ENCODE measurements at regions not wholly inside any gene's neighbourhood (a gene's known extent, or its start where the extent isn't known, plus 50 kb on each side); places are given as distances from the start of the nearest gene placed in this dataset.

DNA sequence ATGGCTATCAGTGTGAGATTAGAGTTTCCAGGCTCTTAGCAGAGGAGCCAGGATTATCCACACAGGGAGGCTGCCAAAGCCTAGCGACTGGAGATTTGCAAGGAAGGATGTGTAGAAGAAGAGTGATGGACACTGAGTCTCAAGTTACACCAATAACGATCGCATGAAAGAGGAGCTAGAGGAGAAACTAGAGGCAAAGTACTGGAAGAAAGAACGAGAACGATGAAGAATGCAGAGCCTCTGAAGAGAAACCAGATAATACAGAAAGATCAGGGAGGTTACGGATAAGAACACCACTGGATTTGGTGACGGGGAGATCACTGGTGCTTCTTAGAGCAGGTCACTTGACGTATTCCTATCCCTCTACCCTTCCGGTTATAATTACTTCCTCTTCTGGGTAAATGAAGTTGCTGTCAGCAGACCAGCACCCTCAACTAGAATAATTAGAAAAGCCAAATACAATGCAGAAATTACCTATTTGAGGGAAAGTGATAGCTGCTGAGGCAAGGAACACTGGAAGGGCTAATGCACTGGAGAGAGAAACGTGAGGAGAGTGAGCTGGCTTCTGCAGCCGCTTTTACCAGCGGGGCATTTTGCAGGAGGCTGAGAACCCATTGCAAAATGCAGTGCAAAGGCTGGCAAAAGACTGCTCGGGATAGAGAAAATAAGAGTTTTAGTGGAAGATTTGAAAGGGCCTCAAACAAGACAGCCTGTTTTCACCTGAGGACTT lies 93.1 kb upstream of the HIF1A start:
- Histone ChIP-seq H3K27me3 (replicated peaks in 2 of 5; ENCODE audit: control insufficient read depth in 4 of 5, insufficient read depth in 5 of 5, low read length in 4 of 5) (no peaks in the 10 kb centered on the region), H3K9me3 (ENCODE audit: control extremely low read depth in 1 of 5, control insufficient read depth in 4 of 5, insufficient read depth in 2 of 5, low read depth in 1 of 5, low read length in 4 of 5) (peaks cover 0 to 1% (median 0%) of the 10 kb centered on the region in 5 experiments), H3K27ac (ENCODE audit: insufficient read depth in 1 of 2, low read depth in 1 of 2, low read length in 2 of 2, poor library complexity in 1 of 2, severe bottlenecking in 2 of 2) (no peak overlapping the region), H3K36me3 (ENCODE audit: control insufficient read depth in 4 of 4, insufficient read depth in 4 of 4, low read length in 3 of 4) (no peaks in the 10 kb centered on the region), H3K4me1 (ENCODE audit: control extremely low read depth in 1 of 4, control insufficient read depth in 4 of 4, insufficient read depth in 4 of 4, low read length in 3 of 4) (peaks cover 12 to 26% (median 22%) of the 10 kb centered on the region in 4 experiments), H3K4me3 (ENCODE audit: control insufficient read depth in 1 of 7, extremely low read depth in 1 of 7, insufficient read depth in 4 of 7, low read depth in 2 of 7, low read length in 6 of 7) (no peak overlapping the region)
- ChIA-PET CTCF (interaction anchor here (0.9 to 1.2 kb wide), 3 partner anchors 9 to 96 kb away, joined by 3 read pairs; no protein-coding TSS in a partner anchor), POLR2A (no interaction called here)
- peak in 2 of 3 donors; percentile 35 to 59 for DNase-seq
- 81% methylated on average over 11 of the region's 13 CpGs for WGBS (ENCODE audit: insufficient coverage)

DNA sequence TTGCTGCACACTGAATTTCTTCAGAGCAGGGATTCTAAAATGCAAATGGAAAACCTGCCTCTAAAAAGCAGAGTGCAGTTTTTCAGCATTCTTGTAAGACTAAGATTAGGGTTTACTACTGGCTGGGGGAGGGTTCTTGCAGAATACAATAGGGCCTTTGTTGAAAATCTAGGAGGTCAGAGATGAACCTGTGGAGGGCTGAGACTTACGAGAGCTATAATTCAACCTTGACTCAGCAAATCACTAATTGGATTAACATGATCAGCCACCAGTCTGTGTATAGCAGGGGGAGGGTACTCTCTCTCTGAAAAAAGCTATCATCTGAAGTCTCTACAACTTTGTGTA lies 92.6 kb upstream of the HIF1A start:
- Histone ChIP-seq H3K4me1 (ENCODE audit: control extremely low read depth in 1 of 4, control insufficient read depth in 4 of 4, insufficient read depth in 4 of 4, low read length in 3 of 4) (peaks cover 16 to 31% (median 22%) of the 10 kb centered on the region in 4 experiments), H3K4me3 (ENCODE audit: control insufficient read depth in 1 of 7, extremely low read depth in 1 of 7, insufficient read depth in 4 of 7, low read depth in 2 of 7, low read length in 6 of 7) (no peak overlapping the region), H3K9me3 (ENCODE audit: control extremely low read depth in 1 of 5, control insufficient read depth in 4 of 5, insufficient read depth in 2 of 5, low read depth in 1 of 5, low read length in 4 of 5) (peaks cover 0 to 1% (median 0%) of the 10 kb centered on the region in 5 experiments), H3K36me3 (ENCODE audit: control insufficient read depth in 4 of 4, insufficient read depth in 4 of 4, low read length in 3 of 4) (no peaks in the 10 kb centered on the region), H3K27me3 (replicated peaks in 2 of 5; ENCODE audit: control insufficient read depth in 4 of 5, insufficient read depth in 5 of 5, low read length in 4 of 5) (no peaks in the 10 kb centered on the region), H3K27ac (ENCODE audit: insufficient read depth in 1 of 2, low read depth in 1 of 2, low read length in 2 of 2, poor library complexity in 1 of 2, severe bottlenecking in 2 of 2) (no peak overlapping the region)
- WGBS (ENCODE audit: insufficient coverage), result 60% methylated on average over 1 of the region's 1 CpG
- ChIA-PET CTCF (interaction anchor here (0.7 to 1.2 kb wide), 3 partner anchors 9 to 95 kb away, joined by 3 read pairs; no protein-coding TSS in a partner anchor), POLR2A (no interaction called here)
- DNase-seq, result no peak

DNA sequence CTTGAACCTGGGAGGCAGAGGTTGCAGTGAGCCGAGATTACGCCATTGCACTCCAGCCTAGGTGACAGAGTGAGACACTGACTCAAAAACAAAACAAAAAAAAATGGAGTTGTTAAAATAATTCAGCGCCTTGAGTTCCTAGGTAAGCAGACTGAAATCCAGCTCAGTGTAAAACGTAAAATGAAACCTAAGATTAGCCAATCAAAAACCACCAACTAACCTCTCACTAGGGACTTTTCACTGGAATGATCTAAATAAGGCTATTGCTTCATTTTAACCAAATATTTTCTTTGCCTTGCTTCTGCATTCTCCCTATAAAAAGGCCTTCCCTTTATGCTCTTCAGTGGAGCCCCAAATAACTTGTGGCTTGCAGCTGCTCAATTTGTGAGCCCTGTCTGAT lies 91.6 kb upstream of the HIF1A start:
- H3K27me3 ChIP-seq (replicated peaks in 2 of 5; ENCODE audit: control insufficient read depth in 4 of 5, insufficient read depth in 5 of 5, low read length in 4 of 5), result no peaks in the 10 kb centered on the region

DNA sequence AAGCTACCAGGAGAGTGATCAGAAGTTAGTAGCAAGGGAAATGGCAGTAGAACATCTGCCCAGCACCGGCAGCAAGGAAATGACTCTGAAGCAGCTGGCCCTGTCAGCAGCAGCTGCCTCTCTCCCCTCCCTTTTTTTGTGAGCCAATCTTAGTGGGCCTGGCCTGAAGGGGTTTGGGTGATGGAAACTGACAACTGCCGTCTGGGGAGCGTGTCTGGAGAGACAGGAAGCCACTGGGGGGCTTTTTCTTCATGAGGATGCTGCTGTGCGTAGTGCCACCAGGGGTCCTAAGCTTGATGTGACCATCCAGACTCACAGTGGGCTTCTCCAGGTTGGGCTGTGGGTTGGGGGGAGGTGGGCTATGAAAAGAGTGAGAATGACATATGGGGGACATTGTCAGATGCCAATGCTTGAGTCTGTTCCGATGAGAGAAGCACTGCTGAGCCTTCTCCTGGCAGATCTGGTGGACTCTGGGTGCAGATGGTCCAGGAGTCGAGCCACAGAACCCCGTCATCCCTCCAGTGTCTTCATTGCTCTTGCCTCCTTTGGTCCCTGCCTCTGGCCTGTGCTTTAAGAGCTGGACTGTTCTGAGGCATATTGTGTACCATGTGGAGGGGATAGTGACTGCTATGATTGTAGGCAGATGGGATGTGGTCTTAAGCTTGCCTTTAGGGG lies 87.6 kb upstream of the HIF1A start:
- peaks cover 2 to 11% (median 8%) of the 10 kb centered on the region in 4 experiments for H3K4me1 ChIP-seq (ENCODE audit: control extremely low read depth in 1 of 4, control insufficient read depth in 4 of 4, insufficient read depth in 4 of 4, low read length in 3 of 4)
- no peaks in the 10 kb centered on the region for H3K27me3 ChIP-seq (replicated peaks in 2 of 5; ENCODE audit: control insufficient read depth in 4 of 5, insufficient read depth in 5 of 5, low read length in 4 of 5)
- POLR2A ChIA-PET, result no interaction called here
- no peak overlapping the region for H3K27ac ChIP-seq (ENCODE audit: insufficient read depth in 1 of 2, low read depth in 1 of 2, low read length in 2 of 2, poor library complexity in 1 of 2, severe bottlenecking in 2 of 2)
- 71% methylated on average over 5 of the region's 7 CpGs for WGBS (ENCODE audit: insufficient coverage)
- H3K4me3 ChIP-seq (ENCODE audit: control insufficient read depth in 1 of 7, extremely low read depth in 1 of 7, insufficient read depth in 4 of 7, low read depth in 2 of 7, low read length in 6 of 7), result peak overlapping the region in 1 of 7 experiments; percentile 22
- H3K9me3 ChIP-seq (ENCODE audit: control extremely low read depth in 1 of 5, control insufficient read depth in 4 of 5, insufficient read depth in 2 of 5, low read depth in 1 of 5, low read length in 4 of 5), result peaks cover 0 to 1% (median 0%) of the 10 kb centered on the region in 5 experiments
- DNase-seq, result peak; percentile 54 to 92 (median 86)
- CTCF ChIA-PET, result interaction anchor here (0.8 to 2.3 kb wide), 14 partner anchors 11 to 138 kb away, joined by 3 to 9 read pairs (median 4); no protein-coding TSS in a partner anchor
- no peaks in the 10 kb centered on the region for H3K36me3 ChIP-seq (ENCODE audit: control insufficient read depth in 4 of 4, insufficient read depth in 4 of 4, low read length in 3 of 4)

More for the DNA sequence above, 91.6 kb upstream of the HIF1A start:
- no peak overlapping the region for H3K27ac ChIP-seq (ENCODE audit: insufficient read depth in 1 of 2, low read depth in 1 of 2, low read length in 2 of 2, poor library complexity in 1 of 2, severe bottlenecking in 2 of 2)
- no peak for DNase-seq
- H3K9me3 ChIP-seq (ENCODE audit: control extremely low read depth in 1 of 5, control insufficient read depth in 4 of 5, insufficient read depth in 2 of 5, low read depth in 1 of 5, low read length in 4 of 5), result peaks cover 0 to 1% (median 0%) of the 10 kb centered on the region in 5 experiments
- ChIA-PET POLR2A (no interaction called here), CTCF (no interaction called here)
- peaks cover 18 to 30% (median 22%) of the 10 kb centered on the region in 4 experiments for H3K4me1 ChIP-seq (ENCODE audit: control extremely low read depth in 1 of 4, control insufficient read depth in 4 of 4, insufficient read depth in 4 of 4, low read length in 3 of 4)
- 100% methylated on average over 3 of the region's 4 CpGs for WGBS (ENCODE audit: insufficient coverage)
- no peaks in the 10 kb centered on the region for H3K36me3 ChIP-seq (ENCODE audit: control insufficient read depth in 4 of 4, insufficient read depth in 4 of 4, low read length in 3 of 4)
- H3K4me3 ChIP-seq (ENCODE audit: control insufficient read depth in 1 of 7, extremely low read depth in 1 of 7, insufficient read depth in 4 of 7, low read depth in 2 of 7, low read length in 6 of 7), result no peak overlapping the region

DNA sequence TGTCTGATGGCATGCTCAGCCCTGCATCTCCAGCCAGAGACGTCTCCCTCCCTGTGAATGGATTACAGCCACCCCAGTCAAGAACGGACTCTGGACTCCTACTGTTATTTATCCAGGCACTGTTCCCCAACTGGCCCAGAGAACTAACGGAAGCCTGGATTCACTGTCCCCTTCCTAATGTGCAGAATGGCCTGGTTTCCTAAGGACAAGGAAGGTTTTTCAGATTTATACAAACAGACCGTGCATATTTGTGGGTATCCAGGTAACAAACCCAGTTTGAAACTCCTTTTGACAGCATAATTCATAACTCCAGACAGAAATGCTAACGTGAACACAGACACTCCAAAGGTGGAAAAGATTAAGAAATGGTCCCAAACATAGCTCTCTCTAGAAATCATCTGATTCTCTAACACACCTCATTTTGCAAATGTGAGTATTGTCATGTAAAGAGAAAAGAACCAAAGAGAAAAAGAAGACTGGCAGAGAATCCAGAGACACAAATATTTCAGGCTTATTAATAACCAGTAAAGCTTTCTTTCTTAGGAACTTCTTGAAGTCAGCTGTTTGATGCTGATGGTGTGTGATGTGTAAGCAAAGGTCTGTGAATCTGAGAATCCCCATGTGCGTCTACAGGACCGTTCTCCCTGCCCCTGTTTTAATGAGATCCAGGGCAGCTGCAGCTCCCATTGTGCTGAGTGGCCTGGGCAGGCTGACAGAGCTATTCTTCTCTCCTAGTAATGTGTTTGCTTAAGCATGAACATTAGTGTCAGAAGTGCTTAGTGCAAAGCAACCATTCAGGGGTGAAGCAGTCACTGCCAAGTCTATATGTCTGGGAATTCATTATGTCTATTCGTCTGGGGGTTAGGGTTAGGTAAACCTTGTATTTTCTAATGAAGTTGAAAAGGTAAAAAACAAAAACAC lies 86.8 kb upstream of the HIF1A start:
- no peak overlapping the region for H3K4me3 ChIP-seq (ENCODE audit: control insufficient read depth in 1 of 7, extremely low read depth in 1 of 7, insufficient read depth in 4 of 7, low read depth in 2 of 7, low read length in 6 of 7)
- no peaks in the 10 kb centered on the region for H3K27me3 ChIP-seq (replicated peaks in 2 of 5; ENCODE audit: control insufficient read depth in 4 of 5, insufficient read depth in 5 of 5, low read length in 4 of 5)
- POLR2A ChIA-PET, result no interaction called here
- no peak for DNase-seq
- peaks cover 0 to 1% (median 0%) of the 10 kb centered on the region in 5 experiments for H3K9me3 ChIP-seq (ENCODE audit: control extremely low read depth in 1 of 5, control insufficient read depth in 4 of 5, insufficient read depth in 2 of 5, low read depth in 1 of 5, low read length in 4 of 5)
- 96% methylated on average over 7 of the region's 8 CpGs for WGBS (ENCODE audit: insufficient coverage)
- no peak overlapping the region for H3K27ac ChIP-seq (ENCODE audit: insufficient read depth in 1 of 2, low read depth in 1 of 2, low read length in 2 of 2, poor library complexity in 1 of 2, severe bottlenecking in 2 of 2)
- peaks cover 0 to 11% (median 5%) of the 10 kb centered on the region in 4 experiments for H3K4me1 ChIP-seq (ENCODE audit: control extremely low read depth in 1 of 4, control insufficient read depth in 4 of 4, insufficient read depth in 4 of 4, low read length in 3 of 4)
- CTCF ChIA-PET, result interaction anchor here (0.6 to 2.3 kb wide), 13 partner anchors 10 to 146 kb away, joined by 3 to 9 read pairs (median 5); no protein-coding TSS in a partner anchor
- H3K36me3 ChIP-seq (ENCODE audit: control insufficient read depth in 4 of 4, insufficient read depth in 4 of 4, low read length in 3 of 4), result no peaks in the 10 kb centered on the region

DNA sequence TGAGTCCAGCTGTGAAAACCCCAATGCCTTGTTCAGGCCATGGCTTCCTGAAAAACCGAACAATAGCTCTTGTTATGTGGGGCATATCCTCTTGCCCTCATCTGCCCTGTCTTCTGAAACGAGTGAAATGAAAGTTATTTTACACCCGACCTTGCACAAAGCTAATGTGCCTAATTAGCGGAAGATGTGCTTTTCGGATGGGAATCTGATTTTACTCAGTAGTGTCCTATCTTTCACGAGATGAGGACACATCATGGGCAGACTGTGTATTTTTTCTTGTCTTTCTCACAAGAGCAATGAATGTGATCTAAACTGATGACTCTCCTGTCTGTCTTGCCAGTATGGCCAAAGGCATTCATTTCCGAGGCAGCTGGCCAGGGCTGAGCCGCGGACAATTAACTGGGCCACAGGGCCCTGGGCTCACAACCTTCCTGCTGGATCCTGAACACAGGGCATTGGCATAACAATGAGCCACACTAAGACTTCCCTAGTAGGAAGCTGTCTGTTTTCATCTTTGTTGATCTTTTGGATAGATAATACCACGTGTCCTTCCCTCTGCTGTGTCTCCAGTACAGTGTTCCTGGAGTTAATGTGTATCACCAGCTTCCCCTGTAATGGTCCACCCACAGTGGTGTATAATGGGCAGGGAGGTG lies 86.0 kb upstream of the HIF1A start:
- H3K4me3 ChIP-seq (ENCODE audit: control insufficient read depth in 1 of 7, extremely low read depth in 1 of 7, insufficient read depth in 4 of 7, low read depth in 2 of 7, low read length in 6 of 7), result no peak overlapping the region
- no peaks in the 10 kb centered on the region for H3K36me3 ChIP-seq (ENCODE audit: control insufficient read depth in 4 of 4, insufficient read depth in 4 of 4, low read length in 3 of 4)

More for the DNA sequence above, 86.0 kb upstream of the HIF1A start:
- 93% methylated on average over 10 of the region's 10 CpGs for WGBS (ENCODE audit: insufficient coverage)
- H3K4me1 ChIP-seq (ENCODE audit: control extremely low read depth in 1 of 4, control insufficient read depth in 4 of 4, insufficient read depth in 4 of 4, low read length in 3 of 4), result peaks cover 0 to 11% (median 5%) of the 10 kb centered on the region in 4 experiments
- peaks cover 0 to 1% (median 0%) of the 10 kb centered on the region in 5 experiments for H3K9me3 ChIP-seq (ENCODE audit: control extremely low read depth in 1 of 5, control insufficient read depth in 4 of 5, insufficient read depth in 2 of 5, low read depth in 1 of 5, low read length in 4 of 5)
- ChIA-PET CTCF (interaction anchor here (0.6 to 2.3 kb wide), 11 partner anchors 11 to 228 kb away, joined by 3 to 9 read pairs (median 4); no protein-coding TSS in a partner anchor), POLR2A (no interaction called here)
- DNase-seq, result no peak
- H3K27me3 ChIP-seq (replicated peaks in 2 of 5; ENCODE audit: control insufficient read depth in 4 of 5, insufficient read depth in 5 of 5, low read length in 4 of 5), result no peaks in the 10 kb centered on the region
- H3K27ac ChIP-seq (ENCODE audit: insufficient read depth in 1 of 2, low read depth in 1 of 2, low read length in 2 of 2, poor library complexity in 1 of 2, severe bottlenecking in 2 of 2), result no peak overlapping the region

Data from common myeloid progenitor, CD34-positive (primary cell).